HG02798 (cell line): ENCODE measurements at regions not wholly inside any gene's neighbourhood (a gene's known extent, or its start where the extent isn't known, plus 50 kb on each side); places are given as distances from the start of the nearest gene placed in this dataset.
"Not testable (repeated sequence)": the region's sequence is repeated elsewhere in the genome, so short reads cannot be mapped to it uniquely, and the experiment has no call there.

ENCODE experiments used
- ATAC-seq: cut with Tn5 transposase; IDR thresholded peaks from one replicate; pipeline ENCODE4 v1.9.1; 2021; ENCODE audit warnings: mild to moderate bottlenecking; ENCODE audit not compliant: unreplicated experiment, poor library complexity

GRCh38 chr14:106029959-106030358 lies 503.6 kb downstream of the TMEM121 start:
- ATAC-seq = no peak

- ATAC-seq = no peak
Measured at GRCh38 chr14:106037380-106037779, 511.0 kb downstream of the TMEM121 start.

GRCh38 chr14:106038263-106038662 lies 511.9 kb downstream of the TMEM121 start:
- no peak for ATAC-seq

- ATAC-seq = no peak
Measured at GRCh38 chr14:106039400-106039799, 513.0 kb downstream of the TMEM121 start.

- no peak for ATAC-seq
Measured at GRCh38 chr14:106044515-106044914, 518.1 kb downstream of the TMEM121 start.

- ATAC-seq = no peak
Measured at GRCh38 chr14:106044949-106045596, 518.7 kb downstream of the TMEM121 start.

GRCh38 chr14:106051796-106052195 lies 525.4 kb downstream of the TMEM121 start:
- no peak for ATAC-seq

- no peak for ATAC-seq
Measured at GRCh38 chr14:106055289-106055688, 528.9 kb downstream of the TMEM121 start.

- no peak for ATAC-seq
Measured at GRCh38 chr14:106058342-106058741, 532.0 kb downstream of the TMEM121 start.

- no peak for ATAC-seq
Measured at GRCh38 chr14:106060276-106060975, 534.0 kb downstream of the TMEM121 start.

- ATAC-seq = not testable (repeated sequence)
Measured at GRCh38 chr14:106061877-106062500, 535.6 kb downstream of the TMEM121 start.

- ATAC-seq = no peak
Measured at GRCh38 chr14:106062502-106063272, 536.3 kb downstream of the TMEM121 start.

- no peak for ATAC-seq
Measured at GRCh38 chr14:106067935-106068334, 541.6 kb downstream of the TMEM121 start.

GRCh38 chr14:106069804-106070625 lies 543.6 kb downstream of the TMEM121 start:
- ATAC-seq = no peak

- ATAC-seq = no peak
Measured at GRCh38 chr14:106080922-106081321, 554.5 kb downstream of the TMEM121 start.

GRCh38 chr14:106081721-106082120 lies 555.3 kb downstream of the TMEM121 start:
- ATAC-seq = not testable (repeated sequence)

- no peak for ATAC-seq
Measured at GRCh38 chr14:106083082-106083481, 556.7 kb downstream of the TMEM121 start.

GRCh38 chr14:106087837-106088236 lies 561.5 kb downstream of the TMEM121 start:
- no peak for ATAC-seq

- ATAC-seq = not testable (repeated sequence)
Measured at GRCh38 chr14:106088860-106089259, 562.5 kb downstream of the TMEM121 start.

GRCh38 chr14:106094654-106095189 lies 568.3 kb downstream of the TMEM121 start:
- no peak for ATAC-seq
